ENCODE measurements at regions not wholly inside any gene's neighbourhood (a gene's known extent, or its start where the extent isn't known, plus 50 kb on each side); places are given as distances from the start of the nearest gene placed in this dataset.

DNA sequence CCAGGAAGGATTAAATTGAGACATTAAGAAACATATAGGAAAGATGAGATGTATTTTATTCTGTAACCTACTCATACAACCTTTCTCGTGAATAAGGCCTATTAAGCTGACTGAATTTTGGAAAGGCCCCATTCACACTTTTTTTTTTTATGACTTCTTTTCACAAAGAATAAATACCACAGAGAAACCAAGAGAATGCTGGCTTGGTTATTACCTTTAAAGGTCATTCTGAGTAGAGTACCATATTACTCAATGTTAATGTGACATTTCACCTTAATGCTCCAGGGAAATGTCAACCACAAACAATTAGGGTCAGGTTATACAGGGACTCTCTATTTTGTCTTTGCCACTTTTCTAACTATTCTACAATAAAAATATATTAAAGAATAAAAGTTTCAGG, 204.9 kb upstream of the PTCHD4 start:
- TF ChIP-seq MYC (IDR thresholded peaks at IDR 0.05; ENCODE audit: low read depth, low read length) (no peak), CTCF (IDR thresholded peaks at IDR 0.05; ENCODE audit: low read depth, low read length) (no peak)

Measured in NB4 (cell line).